ACC112 (cell line): ENCODE measurements at regions not wholly inside any gene's neighbourhood (a gene's known extent, or its start where the extent isn't known, plus 50 kb on each side); places are given as distances from the start of the nearest gene placed in this dataset.

Experiments
- H2AFZ ChIP-seq: fragments of 200-600 bp; sonication (generic); one replicate; pipeline ENCODE4 v1.6.0; 2017; ENCODE audit warnings: antibody characterized with exemption, low read length; ENCODE audit not compliant: unreplicated experiment
- H3K27ac ChIP-seq: fragments of 200-600 bp; sonication (generic); 2 replicates; pipeline ENCODE4 v1.5.1; 2014; ENCODE audit warnings: low read depth, mild to moderate bottlenecking, antibody characterized with exemption, low read length, moderate library complexity
- H3K27me3 ChIP-seq: fragments of 200-600 bp; sonication (generic); 2 replicates; pipeline ENCODE4 v1.6.1; 2014; ENCODE audit warnings: mild to moderate bottlenecking, antibody characterized with exemption, low read length, moderate library complexity, mixed read lengths; ENCODE audit not compliant: insufficient read depth
- H3K36me3 ChIP-seq: fragments of 200-600 bp; sonication (generic); 2 replicates; pipeline ENCODE4 v1.6.1; 2016; ENCODE audit warnings: mild to moderate bottlenecking, antibody characterized with exemption, low read length, moderate library complexity, mixed read lengths; ENCODE audit not compliant: insufficient read depth
- H3K4me1 ChIP-seq: fragments of 200-600 bp; sonication (generic); one replicate; pipeline ENCODE4 v1.6.1; 2016; ENCODE audit warnings: low read length, mixed read lengths; ENCODE audit not compliant: insufficient read depth, unreplicated experiment, control insufficient read depth
- H3K4me3 ChIP-seq: fragments of 200-600 bp; sonication (generic); 2 replicates; pipeline ENCODE4 v1.5.1; 2014; ENCODE audit warnings: mild to moderate bottlenecking, low read depth, low read length
- H3K79me2 ChIP-seq: fragments of 200-600 bp; sonication (generic); one replicate; pipeline ENCODE4 v1.6.0; 2016; ENCODE audit warnings: low read length; ENCODE audit not compliant: control insufficient read depth, unreplicated experiment, insufficient read depth

- Histone ChIP-seq H3K27me3 (no peaks in the 10 kb centered on the region), H3K79me2 (no peaks in the 10 kb centered on the region), H3K4me3 (no peak overlapping the region), H3K36me3 (no peaks in the 10 kb centered on the region), H3K4me1 (peaks cover 75% of the 10 kb centered on the region), H3K27ac (peak overlapping the region; percentile 97), H2AFZ (no peak overlapping the region)
Observed at GRCh38 chrX:13125188-13125587, 80.8 kb upstream of the FAM9C start.

GRCh38 chrX:13123857-13124345, 79.5 kb upstream of the FAM9C start:
- Histone ChIP-seq H3K79me2 (no peaks in the 10 kb centered on the region), H3K4me3 (peak overlapping the region; percentile 51; the same call in 1 of the 2 replicates), H3K27ac (peak overlapping the region; percentile 97), H3K27me3 (no peaks in the 10 kb centered on the region), H2AFZ (no peak overlapping the region), H3K36me3 (no peaks in the 10 kb centered on the region), H3K4me1 (peaks cover 87% of the 10 kb centered on the region)

- Histone ChIP-seq H3K27me3 (no peaks in the 10 kb centered on the region), H3K4me3 (peak overlapping the region; percentile 53; the same call in 1 of the 2 replicates), H3K36me3 (no peaks in the 10 kb centered on the region), H3K79me2 (no peaks in the 10 kb centered on the region), H2AFZ (peak overlapping the region; percentile 81), H3K4me1 (peaks cover 89% of the 10 kb centered on the region), H3K27ac (peak overlapping the region; percentile 97)
Observed at GRCh38 chrX:13123247-13123856, 78.9 kb upstream of the FAM9C start.

DNA sequence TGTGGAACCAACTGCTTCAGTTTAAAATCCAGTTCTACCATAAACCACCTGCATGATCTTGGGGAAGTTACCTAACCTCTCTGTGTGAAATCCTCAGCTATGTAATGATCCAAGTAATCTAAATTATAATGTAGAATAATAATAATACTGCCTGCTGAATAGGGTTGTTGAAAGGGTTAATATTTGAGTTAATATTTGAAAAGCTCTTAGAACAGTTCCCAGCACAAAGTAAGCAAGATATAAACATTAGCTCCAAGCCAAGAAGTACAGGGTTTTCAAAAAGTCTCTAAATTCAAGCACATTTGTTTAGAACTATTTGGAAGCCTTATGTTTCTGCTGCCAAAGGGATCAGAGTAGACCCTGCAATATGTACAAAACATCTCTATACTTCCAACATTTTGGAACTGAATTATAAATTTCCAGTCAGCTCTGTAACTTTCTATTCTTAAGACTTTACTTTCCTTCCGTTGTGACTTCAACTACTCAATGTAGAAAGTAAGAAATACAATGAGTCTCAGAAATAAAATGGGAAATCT, 76.7 kb upstream of the FAM9C start:
- Histone ChIP-seq H3K27me3 (no peaks in the 10 kb centered on the region), H3K4me1 (peaks cover 69% of the 10 kb centered on the region), H3K36me3 (no peaks in the 10 kb centered on the region), H3K27ac (peak overlapping the region; percentile 98), H3K4me3 (no peak overlapping the region), H2AFZ (peak overlapping the region; percentile 14), H3K79me2 (no peaks in the 10 kb centered on the region)

DNA sequence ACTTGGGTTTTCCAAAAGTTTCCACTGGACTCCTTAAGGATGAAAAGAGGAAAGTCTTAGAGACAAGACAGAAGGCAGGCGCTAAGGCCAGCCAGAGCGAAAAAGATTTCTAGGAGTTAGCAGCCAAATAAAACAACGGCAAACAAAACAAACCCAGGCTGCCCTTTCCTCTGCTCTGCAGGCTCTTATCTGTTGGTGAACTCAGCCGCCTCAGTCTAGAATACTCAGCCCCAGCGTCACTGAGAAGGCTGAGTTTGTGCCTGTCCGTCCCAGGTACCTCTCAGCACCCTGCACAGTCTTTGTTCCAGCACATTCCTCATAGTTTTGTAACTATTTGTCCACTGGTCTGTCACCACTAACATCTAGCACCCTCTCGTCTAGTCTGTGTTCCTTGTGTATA, 75.6 kb upstream of the FAM9C start:
- Histone ChIP-seq H3K4me3 (peak overlapping the region; percentile 72), H3K79me2 (no peaks in the 10 kb centered on the region), H2AFZ (peak overlapping the region; percentile 65), H3K4me1 (peaks cover 63% of the 10 kb centered on the region), H3K27me3 (no peaks in the 10 kb centered on the region), H3K27ac (peak overlapping the region; percentile 98), H3K36me3 (no peaks in the 10 kb centered on the region)

GRCh38 chrX:13119386-13119785, 75.0 kb upstream of the FAM9C start:
- no peaks in the 10 kb centered on the region for H3K27me3 ChIP-seq
- H2AFZ ChIP-seq: peak overlapping the region; percentile 65
- H3K4me3 ChIP-seq: peak overlapping the region; percentile 72
- H3K79me2 ChIP-seq: no peaks in the 10 kb centered on the region
- no peaks in the 10 kb centered on the region for H3K36me3 ChIP-seq
- peak overlapping the region; percentile 98 for H3K27ac ChIP-seq
- H3K4me1 ChIP-seq: peaks cover 56% of the 10 kb centered on the region

GRCh38 chrX:13115146-13115855, 70.9 kb upstream of the FAM9C start:
- peaks cover 33% of the 10 kb centered on the region for H3K4me1 ChIP-seq
- no peak overlapping the region for H2AFZ ChIP-seq
- no peak overlapping the region for H3K27ac ChIP-seq
- H3K36me3 ChIP-seq: no peaks in the 10 kb centered on the region
- no peak overlapping the region for H3K4me3 ChIP-seq
- H3K27me3 ChIP-seq: no peaks in the 10 kb centered on the region
- no peaks in the 10 kb centered on the region for H3K79me2 ChIP-seq

GRCh38 chrX:13112499-13112898, 68.1 kb upstream of the FAM9C start:
- no peak overlapping the region for H3K27ac ChIP-seq
- no peaks in the 10 kb centered on the region for H3K27me3 ChIP-seq
- no peaks in the 10 kb centered on the region for H3K36me3 ChIP-seq
- no peaks in the 10 kb centered on the region for H3K79me2 ChIP-seq
- peaks cover 30% of the 10 kb centered on the region for H3K4me1 ChIP-seq
- no peak overlapping the region for H2AFZ ChIP-seq
- no peak overlapping the region for H3K4me3 ChIP-seq

DNA sequence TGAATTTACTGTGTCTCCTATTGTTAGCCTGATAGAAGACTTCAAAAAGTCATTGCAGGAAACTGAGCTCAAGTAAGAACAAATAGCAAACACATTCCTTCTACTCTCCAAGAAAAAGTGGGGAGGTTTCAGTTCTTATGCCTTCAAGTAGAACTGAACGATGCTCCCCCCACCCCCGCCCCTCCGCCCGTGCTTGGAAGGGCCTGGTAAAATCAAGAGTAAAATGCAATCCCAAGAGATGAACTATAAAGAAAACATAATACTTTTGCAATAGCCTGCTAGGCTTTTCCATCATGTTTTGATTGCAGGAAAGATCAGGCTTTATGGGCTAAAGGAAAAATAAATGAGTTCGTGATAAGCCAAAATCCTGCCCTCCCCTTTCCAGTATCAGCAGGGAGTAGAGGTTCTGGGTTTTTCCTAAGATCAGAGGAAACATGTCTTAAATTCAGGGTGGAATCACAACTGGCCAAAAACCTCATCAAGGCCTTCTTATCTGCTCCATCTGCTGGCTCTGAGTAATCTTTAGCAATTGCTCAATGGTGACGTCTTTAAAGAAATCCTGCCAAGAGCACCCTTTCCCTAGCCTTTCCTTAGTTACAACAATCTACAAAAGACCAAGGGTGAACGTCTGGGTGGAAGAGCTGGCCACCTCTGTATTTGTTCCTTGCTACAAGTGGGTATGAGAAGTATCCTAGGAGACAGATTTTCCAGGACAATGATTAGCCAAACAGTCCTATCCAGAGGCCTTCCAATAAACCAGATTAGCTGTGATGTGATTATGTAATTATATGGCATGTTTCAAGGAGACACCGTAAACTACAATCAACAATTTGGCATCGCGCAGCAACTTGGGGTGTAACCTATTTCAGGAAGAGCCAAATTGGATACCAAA, 66.3 kb upstream of the FAM9C start:
- Histone ChIP-seq H3K4me1 (peaks cover 30% of the 10 kb centered on the region), H2AFZ (peak overlapping the region; percentile 51), H3K27me3 (no peaks in the 10 kb centered on the region), H3K36me3 (no peaks in the 10 kb centered on the region), H3K27ac (peak overlapping the region; percentile 100), H3K79me2 (no peaks in the 10 kb centered on the region), H3K4me3 (peak overlapping the region; percentile 51; the same call in 1 of the 2 replicates)

DNA sequence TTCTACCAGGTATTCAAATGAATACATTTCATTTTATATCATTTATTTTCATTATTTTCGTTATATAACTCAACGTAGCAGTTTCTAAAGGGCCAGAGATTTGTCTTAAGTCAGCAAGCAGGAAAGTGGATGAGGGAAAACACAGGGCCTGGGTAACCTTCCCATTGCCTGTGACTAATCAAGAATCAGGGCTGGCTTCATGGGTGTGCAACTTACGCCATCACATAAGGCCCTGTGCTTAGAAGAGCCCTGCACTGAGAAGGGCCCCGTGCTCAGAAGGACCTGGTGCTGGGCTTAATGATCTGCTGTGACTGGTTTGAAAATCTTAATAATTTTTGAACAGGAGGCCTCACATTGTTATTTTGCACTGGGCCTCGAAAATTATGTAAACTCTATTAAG, 65.4 kb upstream of the FAM9C start:
- H2AFZ ChIP-seq: peak overlapping the region; percentile 25
- H3K4me3 ChIP-seq: 0 out of 2 replicates have a peak overlapping the region, but pooled peaks have one; percentile 51
- no peaks in the 10 kb centered on the region for H3K27me3 ChIP-seq
- peaks cover 30% of the 10 kb centered on the region for H3K4me1 ChIP-seq
- peak overlapping the region; percentile 100 for H3K27ac ChIP-seq
- H3K79me2 ChIP-seq: no peaks in the 10 kb centered on the region
- no peaks in the 10 kb centered on the region for H3K36me3 ChIP-seq
